Mesothelial cell of epicardium (in vitro differentiated cells): ENCODE measurements at regions not wholly inside any gene's neighbourhood (a gene's known extent, or its start where the extent isn't known, plus 50 kb on each side); places are given as distances from the start of the nearest gene placed in this dataset.

Source experiments
- DNase-seq, 2 experiments: peaks; one replicate each; pipeline ENCODE4 v3.0.0; 2021; ENCODE audit warnings: low spot score in 2 of 2; ENCODE audit not compliant: unreplicated experiment in 2 of 2
- H3K27ac Mint-ChIP-seq: 2 replicates; pipeline ENCODE4 v1.8.0; 2021; ENCODE audit warnings: mixed read lengths
- H3K27me3 Mint-ChIP-seq: 2 replicates; pipeline ENCODE4 v1.8.0; 2021; ENCODE audit warnings: low read depth, mixed read lengths
- H3K36me3 Mint-ChIP-seq: 2 replicates; pipeline ENCODE4 v1.8.0; 2021; ENCODE audit warnings: mixed read lengths
- H3K4me1 Mint-ChIP-seq: 2 replicates; pipeline ENCODE4 v1.8.0; 2021; ENCODE audit warnings: mixed read lengths
- H3K4me3 Mint-ChIP-seq: 2 replicates; pipeline ENCODE4 v1.8.0; 2021; ENCODE audit warnings: mild to moderate bottlenecking, moderate library complexity, mixed read lengths
- H3K9me3 Mint-ChIP-seq: 2 replicates; pipeline ENCODE4 v1.8.0; 2021; ENCODE audit warnings: mixed read lengths
- CTCF ChIP-seq: fragments of 200-600 bp; sonication (generic); IDR thresholded peaks from one replicate; pipeline ENCODE4 v1.5.0; 2021; ENCODE audit warnings: antibody characterized with exemption; ENCODE audit not compliant: unreplicated experiment

GRCh38 chr4:38576767-38577166 lies 87.2 kb upstream of the KLF3 start:
- TF ChIP-seq CTCF, result no peak
- H3K4me3 Mint-ChIP-seq, result no peak overlapping the region

GRCh38 chr4:38577462-38577861 lies 86.5 kb upstream of the KLF3 start:
- no peak for TF ChIP-seq CTCF
- Mint-ChIP-seq H3K27ac (no peak overlapping the region), H3K4me3 (no peak overlapping the region), H3K4me1 (peaks cover 12% of the 10 kb centered on the region), H3K9me3 (no peaks in the 10 kb centered on the region), H3K36me3 (no peaks in the 10 kb centered on the region), H3K27me3 (no peaks in the 10 kb centered on the region)
- no peak for DNase-seq

More at GRCh38 chr4:38576767-38577166, 87.2 kb upstream of the KLF3 start:
- Mint-ChIP-seq H3K36me3 (no peaks in the 10 kb centered on the region), H3K27ac (no peak overlapping the region), H3K27me3 (no peaks in the 10 kb centered on the region), H3K4me1 (peaks cover 7% of the 10 kb centered on the region), H3K9me3 (no peaks in the 10 kb centered on the region)
- no peak for DNase-seq

GRCh38 chr4:38581426-38582106 lies 82.4 kb upstream of the KLF3 start:
- Mint-ChIP-seq H3K27ac (peak overlapping the region; percentile 2), H3K36me3 (no peaks in the 10 kb centered on the region), H3K4me3 (no peak overlapping the region), H3K4me1 (peaks cover 14% of the 10 kb centered on the region), H3K27me3 (no peaks in the 10 kb centered on the region), H3K9me3 (peaks cover 3% of the 10 kb centered on the region)
- DNase-seq, result no peak
- TF ChIP-seq CTCF, result no peak

- Mint-ChIP-seq H3K9me3 (peaks cover 6% of the 10 kb centered on the region), H3K27me3 (no peaks in the 10 kb centered on the region), H3K4me1 (peaks cover 14% of the 10 kb centered on the region), H3K4me3 (no peak overlapping the region), H3K27ac (no peak overlapping the region), H3K36me3 (no peaks in the 10 kb centered on the region)
- TF ChIP-seq CTCF, result no peak
- DNase-seq, result no peak
Measured at GRCh38 chr4:38582445-38582844, 81.6 kb upstream of the KLF3 start.

- no peaks in the 10 kb centered on the region for H3K36me3 Mint-ChIP-seq
- no peak overlapping the region for H3K4me3 Mint-ChIP-seq
- no peak for DNase-seq
- TF ChIP-seq CTCF, result no peak
- peaks cover 14% of the 10 kb centered on the region for H3K4me1 Mint-ChIP-seq
- no peak overlapping the region for H3K27ac Mint-ChIP-seq
- no peaks in the 10 kb centered on the region for H3K27me3 Mint-ChIP-seq
- H3K9me3 Mint-ChIP-seq, result peaks cover 6% of the 10 kb centered on the region
Measured at GRCh38 chr4:38582889-38583470, 81.0 kb upstream of the KLF3 start.
